GM23338 (cell line): ENCODE measurements at regions not wholly inside any gene's neighbourhood (a gene's known extent, or its start where the extent isn't known, plus 50 kb on each side); places are given as distances from the start of the nearest gene placed in this dataset.

Experiments
- ATAC-seq: fragments of 200-7000 bp; cut with Tn5 transposase; 3 replicates; pipeline ENCODE4 v1.9.1; 2020
- DNase-seq: peaks from one replicate; pipeline ENCODE4 v3.0.0-alpha.2; 2015; ENCODE audit warnings: low spot score
- H2AFZ ChIP-seq: fragments of 200-600 bp; sonication (generic); 2 replicates; pipeline ENCODE4 v1.8.0; 2016; ENCODE audit warnings: antibody characterized with exemption, mild to moderate bottlenecking, moderate library complexity
- H3F3A ChIP-seq: fragments of 200-600 bp; sonication (generic); replicated peaks from 2 replicates; pipeline ENCODE4 v1.8.0; 2017; ENCODE audit warnings: antibody characterized with exemption, mixed run types, low read depth
- H3K27ac ChIP-seq: fragments of 200-600 bp; sonication (generic); 2 replicates; pipeline ENCODE4 v1.6.1; 2016; ENCODE audit warnings: low read depth
- H3K27me3 ChIP-seq: fragments of 200-600 bp; sonication (generic); 2 replicates; pipeline ENCODE4 v1.8.0; 2016; ENCODE audit warnings: mild to moderate bottlenecking, mixed run types, moderate library complexity; ENCODE audit not compliant: insufficient read depth
- H3K36me3 ChIP-seq: fragments of 200-600 bp; sonication (generic); 2 replicates; pipeline ENCODE4 v1.8.0; 2016; ENCODE audit warnings: mild to moderate bottlenecking; ENCODE audit not compliant: insufficient read depth
- H3K4me1 ChIP-seq: fragments of 200-600 bp; sonication (generic); 2 replicates; pipeline ENCODE4 v1.8.0; 2016; ENCODE audit warnings: mild to moderate bottlenecking, moderate library complexity; ENCODE audit not compliant: insufficient read depth
- H3K4me2 ChIP-seq: fragments of 200-600 bp; sonication (generic); 2 replicates; pipeline ENCODE4 v1.7.1; 2017; ENCODE audit warnings: mixed run types
- H3K4me3 ChIP-seq: fragments of 200-600 bp; sonication (generic); 2 replicates; pipeline ENCODE4 v1.6.1; 2016; ENCODE audit warnings: mixed run types
- H3K79me2 ChIP-seq: fragments of 200-600 bp; sonication (generic); replicated peaks from 2 replicates; pipeline ENCODE4 v1.8.0; 2017; ENCODE audit warnings: mild to moderate bottlenecking; ENCODE audit not compliant: insufficient read depth
- H3K9me2 ChIP-seq: fragments of 200-600 bp; sonication (generic); 2 replicates; pipeline ENCODE4 v1.8.0; 2017; ENCODE audit not compliant: insufficient read depth
- H4K20me1 ChIP-seq: fragments of 200-600 bp; sonication (generic); replicated peaks from 2 replicates; pipeline ENCODE4 v1.8.0; 2017; ENCODE audit warnings: mild to moderate bottlenecking; ENCODE audit not compliant: insufficient read depth
- H3K27ac Mint-ChIP-seq: 2 replicates; pipeline ENCODE4 v1.8.0; 2020; ENCODE audit warnings: inconsistent platforms, mild to moderate bottlenecking, moderate library complexity, mixed read lengths
- H3K27me3 Mint-ChIP-seq: 3 replicates; pipeline ENCODE4 v1.8.0; 2022; ENCODE audit warnings: low read depth, mild to moderate bottlenecking, moderate library complexity, mixed read lengths, inconsistent platforms; ENCODE audit not compliant: insufficient read depth, poor library complexity
- H3K36me3 Mint-ChIP-seq: 3 replicates; pipeline ENCODE4 v1.8.0; 2021; ENCODE audit warnings: low read depth, mild to moderate bottlenecking, inconsistent platforms, moderate library complexity, mixed read lengths
- H3K4me1 Mint-ChIP-seq: 3 replicates; pipeline ENCODE4 v1.8.0; 2020; ENCODE audit warnings: mild to moderate bottlenecking, inconsistent platforms, mixed read lengths
- H3K4me3 Mint-ChIP-seq: 3 replicates; pipeline ENCODE4 v1.8.0; 2021; ENCODE audit warnings: moderate library complexity, mild to moderate bottlenecking, inconsistent platforms, mixed read lengths
- H3K9me3 Mint-ChIP-seq: 3 replicates; pipeline ENCODE4 v1.8.0; 2020; ENCODE audit warnings: moderate library complexity, mild to moderate bottlenecking, inconsistent platforms, mixed read lengths
- CREB1 ChIP-seq: fragments of 250-450 bp; sonication (Bioruptor Pico); IDR thresholded peaks from 2 replicates; pipeline ENCODE4 v1.5.0; 2020; ENCODE audit warnings: low read depth, mild to moderate bottlenecking, moderate library complexity
- EZH2 ChIP-seq: fragments of 200-600 bp; sonication (generic); IDR thresholded peaks from one replicate; pipeline ENCODE4 v1.8.0; 2017; ENCODE audit warnings: antibody characterized with exemption, mild to moderate bottlenecking, low read depth; ENCODE audit not compliant: unreplicated experiment
- EZH2phosphoT487 ChIP-seq: fragments of 200-600 bp; sonication (generic); IDR thresholded peaks from one replicate; pipeline ENCODE4 v1.8.1; 2018; ENCODE audit warnings: antibody characterized with exemption; ENCODE audit not compliant: unreplicated experiment
- JUNB ChIP-seq: IDR thresholded peaks from one replicate; pipeline ENCODE4 v1.6.1; 2016; ENCODE audit warnings: antibody characterized with exemption; ENCODE audit not compliant: unreplicated experiment
- NANOG ChIP-seq: IDR thresholded peaks from 2 replicates; pipeline ENCODE4 v1.6.1; 2016; ENCODE audit warnings: antibody characterized with exemption, borderline replicate concordance
- POLR2AphosphoS5 ChIP-seq: IDR thresholded peaks from 2 replicates; pipeline ENCODE4 v1.6.1; 2016; ENCODE audit warnings: antibody characterized with exemption, low read depth
- STAT1 ChIP-seq: IDR thresholded peaks from one replicate; pipeline ENCODE4 v1.6.1; 2016; ENCODE audit warnings: antibody characterized with exemption; ENCODE audit not compliant: unreplicated experiment
- ZNF114 ChIP-seq: fragments of 250-450 bp; sonication (Bioruptor Pico); IDR thresholded peaks from 2 replicates; pipeline ENCODE4 v1.5.0; 2020; ENCODE audit warnings: mild to moderate bottlenecking, moderate library complexity
- ZNF331 ChIP-seq: fragments of 250-450 bp; sonication (Bioruptor Pico); IDR thresholded peaks from 2 replicates; pipeline ENCODE4 v1.5.0; 2020; ENCODE audit warnings: low read depth, mild to moderate bottlenecking, moderate library complexity
- TF ChIP-seq, protein P1 (sequence below): fragments of 250-450 bp; sonication (Bioruptor Pico); IDR thresholded peaks from 2 replicates; pipeline ENCODE4 v1.5.0; 2020; ENCODE audit warnings: mild to moderate bottlenecking, moderate library complexity
- TF ChIP-seq, protein P2 (sequence below): IDR thresholded peaks from one replicate; pipeline ENCODE4 v1.6.1; 2018; ENCODE audit warnings: antibody characterized with exemption; ENCODE audit not compliant: unreplicated experiment
- TF ChIP-seq, protein P3 (sequence below): IDR thresholded peaks from 2 replicates; pipeline ENCODE4 v1.6.1; 2016; ENCODE audit warnings: antibody characterized with exemption
- TF ChIP-seq, protein P4 (sequence below), 2 experiments: fragments of 200-600 bp in 1 of 2; sonication (generic) in 1 of 2; conservative IDR thresholded peaks; 2 replicates each; pipeline versions ENCODE4 v1.5.1 to v1.6.1; 2016 to 2017; ENCODE audit warnings: antibody characterized with exemption in 2 of 2, low read depth in 2 of 2, mild to moderate bottlenecking in 2 of 2, moderate library complexity in 1 of 2

DNA sequence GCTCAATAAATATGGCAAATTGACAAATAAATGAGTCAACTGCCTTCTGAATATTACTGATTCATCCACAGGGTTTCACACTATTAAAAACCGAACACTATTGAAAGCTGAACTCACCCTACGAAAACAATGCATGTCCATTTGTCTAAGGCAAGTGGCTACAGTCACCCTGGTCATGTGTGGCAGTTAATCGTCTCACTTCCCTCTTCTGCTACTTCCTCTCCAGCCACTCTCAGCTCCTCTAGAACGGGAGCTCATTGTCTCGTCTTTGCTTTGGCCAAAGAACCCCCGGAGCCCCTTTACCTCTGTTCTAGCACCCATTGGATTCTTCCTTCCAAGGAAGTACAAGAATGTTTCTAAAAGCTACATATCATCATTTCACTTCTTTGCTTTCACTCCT lies 74.4 kb upstream of the ZNF599 start:
- Histone ChIP-seq H2AFZ (no peak overlapping the region), H3F3A (no peaks in the 10 kb centered on the region), H3K36me3 (no peaks in the 10 kb centered on the region), H3K9me2 (no peaks in the 10 kb centered on the region), H3K4me2 (no peak overlapping the region), H3K79me2 (no peaks in the 10 kb centered on the region), H3K27ac (no peak overlapping the region), H3K4me3 (no peak overlapping the region), H3K27me3 (no peaks in the 10 kb centered on the region), H3K4me1 (0 out of 2 replicates have a peak, but pooled peaks cover 5% of the 10 kb centered on the region), H4K20me1 (no peaks in the 10 kb centered on the region)
- no peak for ATAC-seq
- TF ChIP-seq, protein P1, sequence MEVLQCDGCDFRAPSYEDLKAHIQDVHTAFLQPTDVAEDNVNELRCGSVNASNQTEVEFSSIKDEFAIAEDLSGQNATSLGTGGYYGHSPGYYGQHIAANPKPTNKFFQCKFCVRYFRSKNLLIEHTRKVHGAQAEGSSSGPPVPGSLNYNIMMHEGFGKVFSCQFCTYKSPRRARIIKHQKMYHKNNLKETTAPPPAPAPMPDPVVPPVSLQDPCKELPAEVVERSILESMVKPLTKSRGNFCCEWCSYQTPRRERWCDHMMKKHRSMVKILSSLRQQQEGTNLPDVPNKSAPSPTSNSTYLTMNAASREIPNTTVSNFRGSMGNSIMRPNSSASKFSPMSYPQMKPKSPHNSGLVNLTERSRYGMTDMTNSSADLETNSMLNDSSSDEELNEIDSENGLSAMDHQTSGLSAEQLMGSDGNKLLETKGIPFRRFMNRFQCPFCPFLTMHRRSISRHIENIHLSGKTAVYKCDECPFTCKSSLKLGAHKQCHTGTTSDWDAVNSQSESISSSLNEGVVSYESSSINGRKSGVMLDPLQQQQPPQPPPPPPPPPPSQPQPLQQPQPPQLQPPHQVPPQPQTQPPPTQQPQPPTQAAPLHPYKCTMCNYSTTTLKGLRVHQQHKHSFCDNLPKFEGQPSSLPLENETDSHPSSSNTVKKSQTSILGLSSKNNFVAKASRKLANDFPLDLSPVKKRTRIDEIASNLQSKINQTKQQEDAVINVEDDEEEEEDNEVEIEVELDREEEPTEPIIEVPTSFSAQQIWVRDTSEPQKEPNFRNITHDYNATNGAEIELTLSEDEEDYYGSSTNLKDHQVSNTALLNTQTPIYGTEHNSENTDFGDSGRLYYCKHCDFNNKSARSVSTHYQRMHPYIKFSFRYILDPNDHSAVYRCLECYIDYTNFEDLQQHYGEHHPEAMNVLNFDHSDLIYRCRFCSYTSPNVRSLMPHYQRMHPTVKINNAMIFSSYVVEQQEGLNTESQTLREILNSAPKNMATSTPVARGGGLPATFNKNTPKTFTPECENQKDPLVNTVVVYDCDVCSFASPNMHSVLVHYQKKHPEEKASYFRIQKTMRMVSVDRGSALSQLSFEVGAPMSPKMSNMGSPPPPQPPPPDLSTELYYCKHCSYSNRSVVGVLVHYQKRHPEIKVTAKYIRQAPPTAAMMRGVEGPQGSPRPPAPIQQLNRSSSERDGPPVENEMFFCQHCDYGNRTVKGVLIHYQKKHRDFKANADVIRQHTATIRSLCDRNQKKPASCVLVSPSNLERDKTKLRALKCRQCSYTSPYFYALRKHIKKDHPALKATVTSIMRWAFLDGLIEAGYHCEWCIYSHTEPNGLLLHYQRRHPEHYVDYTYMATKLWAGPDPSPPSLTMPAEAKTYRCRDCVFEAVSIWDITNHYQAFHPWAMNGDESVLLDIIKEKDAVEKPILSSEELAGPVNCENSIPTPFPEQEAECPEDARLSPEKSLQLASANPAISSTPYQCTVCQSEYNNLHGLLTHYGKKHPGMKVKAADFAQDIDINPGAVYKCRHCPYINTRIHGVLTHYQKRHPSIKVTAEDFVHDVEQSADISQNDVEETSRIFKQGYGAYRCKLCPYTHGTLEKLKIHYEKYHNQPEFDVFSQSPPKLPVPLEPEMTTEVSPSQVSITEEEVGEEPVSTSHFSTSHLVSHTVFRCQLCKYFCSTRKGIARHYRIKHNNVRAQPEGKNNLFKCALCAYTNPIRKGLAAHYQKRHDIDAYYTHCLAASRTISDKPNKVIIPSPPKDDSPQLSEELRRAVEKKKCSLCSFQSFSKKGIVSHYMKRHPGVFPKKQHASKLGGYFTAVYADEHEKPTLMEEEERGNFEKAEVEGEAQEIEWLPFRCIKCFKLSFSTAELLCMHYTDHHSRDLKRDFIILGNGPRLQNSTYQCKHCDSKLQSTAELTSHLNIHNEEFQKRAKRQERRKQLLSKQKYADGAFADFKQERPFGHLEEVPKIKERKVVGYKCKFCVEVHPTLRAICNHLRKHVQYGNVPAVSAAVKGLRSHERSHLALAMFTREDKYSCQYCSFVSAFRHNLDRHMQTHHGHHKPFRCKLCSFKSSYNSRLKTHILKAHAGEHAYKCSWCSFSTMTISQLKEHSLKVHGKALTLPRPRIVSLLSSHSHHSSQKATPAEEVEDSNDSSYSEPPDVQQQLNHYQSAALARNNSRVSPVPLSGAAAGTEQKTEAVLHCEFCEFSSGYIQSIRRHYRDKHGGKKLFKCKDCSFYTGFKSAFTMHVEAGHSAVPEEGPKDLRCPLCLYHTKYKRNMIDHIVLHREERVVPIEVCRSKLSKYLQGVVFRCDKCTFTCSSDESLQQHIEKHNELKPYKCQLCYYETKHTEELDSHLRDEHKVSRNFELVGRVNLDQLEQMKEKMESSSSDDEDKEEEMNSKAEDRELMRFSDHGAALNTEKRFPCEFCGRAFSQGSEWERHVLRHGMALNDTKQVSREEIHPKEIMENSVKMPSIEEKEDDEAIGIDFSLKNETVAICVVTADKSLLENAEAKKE (CRISPR knock-in tag) = no peak
- TF ChIP-seq NANOG = no peak
- TF ChIP-seq STAT1 = no peak
- no peak for TF ChIP-seq POLR2AphosphoS5
- no peak for TF ChIP-seq EZH2phosphoT487
- TF ChIP-seq, protein P2, sequence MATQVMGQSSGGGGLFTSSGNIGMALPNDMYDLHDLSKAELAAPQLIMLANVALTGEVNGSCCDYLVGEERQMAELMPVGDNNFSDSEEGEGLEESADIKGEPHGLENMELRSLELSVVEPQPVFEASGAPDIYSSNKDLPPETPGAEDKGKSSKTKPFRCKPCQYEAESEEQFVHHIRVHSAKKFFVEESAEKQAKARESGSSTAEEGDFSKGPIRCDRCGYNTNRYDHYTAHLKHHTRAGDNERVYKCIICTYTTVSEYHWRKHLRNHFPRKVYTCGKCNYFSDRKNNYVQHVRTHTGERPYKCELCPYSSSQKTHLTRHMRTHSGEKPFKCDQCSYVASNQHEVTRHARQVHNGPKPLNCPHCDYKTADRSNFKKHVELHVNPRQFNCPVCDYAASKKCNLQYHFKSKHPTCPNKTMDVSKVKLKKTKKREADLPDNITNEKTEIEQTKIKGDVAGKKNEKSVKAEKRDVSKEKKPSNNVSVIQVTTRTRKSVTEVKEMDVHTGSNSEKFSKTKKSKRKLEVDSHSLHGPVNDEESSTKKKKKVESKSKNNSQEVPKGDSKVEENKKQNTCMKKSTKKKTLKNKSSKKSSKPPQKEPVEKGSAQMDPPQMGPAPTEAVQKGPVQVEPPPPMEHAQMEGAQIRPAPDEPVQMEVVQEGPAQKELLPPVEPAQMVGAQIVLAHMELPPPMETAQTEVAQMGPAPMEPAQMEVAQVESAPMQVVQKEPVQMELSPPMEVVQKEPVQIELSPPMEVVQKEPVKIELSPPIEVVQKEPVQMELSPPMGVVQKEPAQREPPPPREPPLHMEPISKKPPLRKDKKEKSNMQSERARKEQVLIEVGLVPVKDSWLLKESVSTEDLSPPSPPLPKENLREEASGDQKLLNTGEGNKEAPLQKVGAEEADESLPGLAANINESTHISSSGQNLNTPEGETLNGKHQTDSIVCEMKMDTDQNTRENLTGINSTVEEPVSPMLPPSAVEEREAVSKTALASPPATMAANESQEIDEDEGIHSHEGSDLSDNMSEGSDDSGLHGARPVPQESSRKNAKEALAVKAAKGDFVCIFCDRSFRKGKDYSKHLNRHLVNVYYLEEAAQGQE = no peak
- TF ChIP-seq, protein P3, sequence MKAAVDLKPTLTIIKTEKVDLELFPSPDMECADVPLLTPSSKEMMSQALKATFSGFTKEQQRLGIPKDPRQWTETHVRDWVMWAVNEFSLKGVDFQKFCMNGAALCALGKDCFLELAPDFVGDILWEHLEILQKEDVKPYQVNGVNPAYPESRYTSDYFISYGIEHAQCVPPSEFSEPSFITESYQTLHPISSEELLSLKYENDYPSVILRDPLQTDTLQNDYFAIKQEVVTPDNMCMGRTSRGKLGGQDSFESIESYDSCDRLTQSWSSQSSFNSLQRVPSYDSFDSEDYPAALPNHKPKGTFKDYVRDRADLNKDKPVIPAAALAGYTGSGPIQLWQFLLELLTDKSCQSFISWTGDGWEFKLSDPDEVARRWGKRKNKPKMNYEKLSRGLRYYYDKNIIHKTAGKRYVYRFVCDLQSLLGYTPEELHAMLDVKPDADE = no peak
- TF ChIP-seq ZNF114 (CRISPR knock-in tag) = no peak
- TF ChIP-seq EZH2 = no peak
- TF ChIP-seq ZNF331 = no peak
- no peak for TF ChIP-seq CREB1
- TF ChIP-seq JUNB = no peak
- TF ChIP-seq, protein P4, sequence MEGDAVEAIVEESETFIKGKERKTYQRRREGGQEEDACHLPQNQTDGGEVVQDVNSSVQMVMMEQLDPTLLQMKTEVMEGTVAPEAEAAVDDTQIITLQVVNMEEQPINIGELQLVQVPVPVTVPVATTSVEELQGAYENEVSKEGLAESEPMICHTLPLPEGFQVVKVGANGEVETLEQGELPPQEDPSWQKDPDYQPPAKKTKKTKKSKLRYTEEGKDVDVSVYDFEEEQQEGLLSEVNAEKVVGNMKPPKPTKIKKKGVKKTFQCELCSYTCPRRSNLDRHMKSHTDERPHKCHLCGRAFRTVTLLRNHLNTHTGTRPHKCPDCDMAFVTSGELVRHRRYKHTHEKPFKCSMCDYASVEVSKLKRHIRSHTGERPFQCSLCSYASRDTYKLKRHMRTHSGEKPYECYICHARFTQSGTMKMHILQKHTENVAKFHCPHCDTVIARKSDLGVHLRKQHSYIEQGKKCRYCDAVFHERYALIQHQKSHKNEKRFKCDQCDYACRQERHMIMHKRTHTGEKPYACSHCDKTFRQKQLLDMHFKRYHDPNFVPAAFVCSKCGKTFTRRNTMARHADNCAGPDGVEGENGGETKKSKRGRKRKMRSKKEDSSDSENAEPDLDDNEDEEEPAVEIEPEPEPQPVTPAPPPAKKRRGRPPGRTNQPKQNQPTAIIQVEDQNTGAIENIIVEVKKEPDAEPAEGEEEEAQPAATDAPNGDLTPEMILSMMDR (conservative IDR thresholded peaks at IDR 0.05; ENCODE audit: low read depth in 2 of 2) = no peak
- Mint-ChIP-seq H3K4me3 (no peak overlapping the region), H3K27ac (no peak overlapping the region), H3K36me3 (no peaks in the 10 kb centered on the region), H3K27me3 (peaks cover 2% of the 10 kb centered on the region), H3K4me1 (peaks cover 11% of the 10 kb centered on the region), H3K9me3 (no peaks in the 10 kb centered on the region)
- no peak for DNase-seq
